OCI-LY7 (cell line): ENCODE measurements at regions not wholly inside any gene's neighbourhood (a gene's known extent, or its start where the extent isn't known, plus 50 kb on each side); places are given as distances from the start of the nearest gene placed in this dataset.

Experiments
- CTCF ChIP-seq: fragments of 200-600 bp; sonication (generic); conservative IDR thresholded peaks from 2 replicates; pipeline ENCODE4 v1.5.1; 2014; ENCODE audit warnings: mild to moderate bottlenecking, antibody characterized with exemption, low read length, moderate library complexity, mixed read lengths
- EZH2phosphoT487 ChIP-seq: fragments of 200-600 bp; sonication (generic); IDR thresholded peaks from 2 replicates; pipeline ENCODE4 v1.6.1; 2018; ENCODE audit warnings: low read depth, borderline replicate concordance, mild to moderate bottlenecking, mixed run types, antibody characterized with exemption, low read length, moderate library complexity, mixed read lengths

- no peak for TF ChIP-seq CTCF
- no peak for TF ChIP-seq EZH2phosphoT487
These were observed 79.4 kb upstream of the PRKAR2B start for GRCh38 chr7:106965108-106965507.
